ENCODE measurements at regions not wholly inside any gene's neighbourhood (a gene's known extent, or its start where the extent isn't known, plus 50 kb on each side); places are given as distances from the start of the nearest gene placed in this dataset.

GRCh38 chr18:67318651-67319050 lies 197.9 kb downstream of the DSEL start:
- Histone ChIP-seq H3K27ac (no peak overlapping the region), H3K4me1 (no peaks in the 10 kb centered on the region), H3K36me3 (ENCODE audit: insufficient read depth in 1 of 2, low read depth in 1 of 2) (no peaks in the 10 kb centered on the region), H3K9me3 (no peaks in the 10 kb centered on the region), H3K4me3 (no peak overlapping the region), H3K27me3 (ENCODE audit: insufficient read depth in 3 of 3, low read length in 2 of 3) (no peaks in the 10 kb centered on the region)
- no peak for TF ChIP-seq CTCF (IDR thresholded peaks at IDR 0.05)
- intact Hi-C loops (cut with DNase I): no loop called here
- no peak for ATAC-seq
- no peak for DNase-seq

GRCh38 chr18:67310826-67311225 lies 205.7 kb downstream of the DSEL start:
- ATAC-seq: no peak
- no peak for DNase-seq
- no peaks in the 10 kb centered on the region for H3K27me3 ChIP-seq (ENCODE audit: insufficient read depth in 3 of 3, low read length in 2 of 3)
- no peaks in the 10 kb centered on the region for H3K9me3 ChIP-seq
- no peak overlapping the region for H3K4me3 ChIP-seq
- intact Hi-C loops (cut with DNase I): no loop called here
- TF ChIP-seq CTCF (IDR thresholded peaks at IDR 0.05): no peak
- H3K27ac ChIP-seq: no peak overlapping the region
- H3K4me1 ChIP-seq: no peaks in the 10 kb centered on the region
- no peaks in the 10 kb centered on the region for H3K36me3 ChIP-seq (ENCODE audit: insufficient read depth in 1 of 2, low read depth in 1 of 2)

- Histone ChIP-seq H3K36me3 (ENCODE audit: insufficient read depth in 1 of 2, low read depth in 1 of 2) (no peaks in the 10 kb centered on the region), H3K27ac (no peak overlapping the region), H3K4me1 (no peaks in the 10 kb centered on the region), H3K4me3 (no peak overlapping the region), H3K27me3 (ENCODE audit: insufficient read depth in 3 of 3, low read length in 2 of 3) (no peaks in the 10 kb centered on the region), H3K9me3 (no peaks in the 10 kb centered on the region)
- ATAC-seq (no peak), DNase-seq (no peak)
- intact Hi-C loops (cut with DNase I): no loop called here
- 44 to 47% (median 45%) methylated on average over 4 of the region's 4 CpGs for WGBS, 3 donors
- TF ChIP-seq CTCF (IDR thresholded peaks at IDR 0.05): no peak
These were observed 207.7 kb downstream of the DSEL start for GRCh38 chr18:67308819-67309218.

GRCh38 chr18:67305466-67305865 lies 211.1 kb downstream of the DSEL start:
- peak in 1 of 2 donors; percentile 26 for DNase-seq
- no peaks in the 10 kb centered on the region for H3K4me1 ChIP-seq
- TF ChIP-seq CTCF (IDR thresholded peaks at IDR 0.05): no peak
- intact Hi-C loops (cut with DNase I): no loop called here
- H3K27me3 ChIP-seq (ENCODE audit: insufficient read depth in 3 of 3, low read length in 2 of 3): no peaks in the 10 kb centered on the region
- no peaks in the 10 kb centered on the region for H3K36me3 ChIP-seq (ENCODE audit: insufficient read depth in 1 of 2, low read depth in 1 of 2)
- ATAC-seq: no peak
- WGBS, 3 donors: 78 to 82% (median 81%) methylated on average over 3 of the region's 3 CpGs
- no peak overlapping the region for H3K4me3 ChIP-seq
- H3K27ac ChIP-seq: no peak overlapping the region
- H3K9me3 ChIP-seq: no peaks in the 10 kb centered on the region

- Histone ChIP-seq H3K4me3 (no peak overlapping the region), H3K27ac (no peak overlapping the region), H3K4me1 (no peaks in the 10 kb centered on the region), H3K9me3 (no peaks in the 10 kb centered on the region), H3K36me3 (ENCODE audit: insufficient read depth in 1 of 2, low read depth in 1 of 2) (no peaks in the 10 kb centered on the region), H3K27me3 (ENCODE audit: insufficient read depth in 3 of 3, low read length in 2 of 3) (no peaks in the 10 kb centered on the region)
- 70 to 79% (median 75%) methylated on average over 1 of the region's 1 CpG for WGBS, 3 donors
- DNase-seq (no peak), ATAC-seq (no peak)
- intact Hi-C loops (cut with DNase I): no loop called here
- TF ChIP-seq CTCF (IDR thresholded peaks at IDR 0.05): no peak
These were observed 214.5 kb downstream of the DSEL start for GRCh38 chr18:67302043-67302442.
